Keratinocyte (primary cell): ENCODE measurements at regions not wholly inside any gene's neighbourhood (a gene's known extent, or its start where the extent isn't known, plus 50 kb on each side); places are given as distances from the start of the nearest gene placed in this dataset.

Experiments
- EZH2 ChIP-seq: IDR thresholded peaks from one replicate; pipeline ENCODE4 v1.6.1; 2012; ENCODE audit warnings: inconsistent platforms, mild to moderate bottlenecking, low read length, moderate library complexity
- TF ChIP-seq, protein P1 (sequence below), 3 experiments: IDR thresholded peaks in 1 of 3; conservative IDR thresholded peaks in 1 of 3; optimal IDR thresholded peaks in 1 of 3; 2 replicates in 2 of 3; 3 replicates in 1 of 3; pipeline versions ENCODE3 to v1.5.1; 2011; ENCODE audit warnings: low read length in 3 of 3, mild to moderate bottlenecking in 3 of 3, moderate library complexity in 2 of 3, control low read depth in 1 of 3, inconsistent platforms in 1 of 3; ENCODE audit not compliant: insufficient read depth in 2 of 3; ENCODE audit errors: extremely low read depth in 1 of 3

DNA sequence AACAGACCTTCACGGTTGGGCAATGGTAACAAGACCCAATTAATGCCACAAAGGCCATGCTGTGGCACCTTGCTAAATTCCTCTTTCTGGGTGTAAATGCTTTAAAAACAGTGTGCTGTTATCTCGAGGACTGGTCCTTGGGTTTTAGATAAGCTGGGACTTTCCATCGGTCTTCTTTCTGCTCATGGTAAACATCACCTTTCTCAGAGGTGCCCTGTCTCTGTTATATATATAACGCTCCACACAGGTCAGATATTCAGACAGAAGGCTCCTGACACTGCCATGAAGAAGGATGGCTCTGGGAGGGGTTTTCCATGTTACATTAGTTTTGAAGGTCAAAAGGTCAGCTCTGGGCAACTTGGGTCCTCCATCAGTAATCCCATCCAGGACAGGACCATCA, 151.6 kb downstream of the BBOX1 start:
- TF ChIP-seq, protein P1, sequence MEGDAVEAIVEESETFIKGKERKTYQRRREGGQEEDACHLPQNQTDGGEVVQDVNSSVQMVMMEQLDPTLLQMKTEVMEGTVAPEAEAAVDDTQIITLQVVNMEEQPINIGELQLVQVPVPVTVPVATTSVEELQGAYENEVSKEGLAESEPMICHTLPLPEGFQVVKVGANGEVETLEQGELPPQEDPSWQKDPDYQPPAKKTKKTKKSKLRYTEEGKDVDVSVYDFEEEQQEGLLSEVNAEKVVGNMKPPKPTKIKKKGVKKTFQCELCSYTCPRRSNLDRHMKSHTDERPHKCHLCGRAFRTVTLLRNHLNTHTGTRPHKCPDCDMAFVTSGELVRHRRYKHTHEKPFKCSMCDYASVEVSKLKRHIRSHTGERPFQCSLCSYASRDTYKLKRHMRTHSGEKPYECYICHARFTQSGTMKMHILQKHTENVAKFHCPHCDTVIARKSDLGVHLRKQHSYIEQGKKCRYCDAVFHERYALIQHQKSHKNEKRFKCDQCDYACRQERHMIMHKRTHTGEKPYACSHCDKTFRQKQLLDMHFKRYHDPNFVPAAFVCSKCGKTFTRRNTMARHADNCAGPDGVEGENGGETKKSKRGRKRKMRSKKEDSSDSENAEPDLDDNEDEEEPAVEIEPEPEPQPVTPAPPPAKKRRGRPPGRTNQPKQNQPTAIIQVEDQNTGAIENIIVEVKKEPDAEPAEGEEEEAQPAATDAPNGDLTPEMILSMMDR (optimal IDR thresholded peaks at IDR 0.05 in 1 of 3, IDR thresholded peaks at IDR 0.05 in 1 of 3, conservative IDR thresholded peaks at IDR 0.05 in 1 of 3; ENCODE audit: extremely low read depth in 1 of 3, insufficient read depth in 2 of 3, low read length in 3 of 3), result no peak
- no peak for TF ChIP-seq EZH2
